MM.1S (cell line): ENCODE measurements at regions not wholly inside any gene's neighbourhood (a gene's known extent, or its start where the extent isn't known, plus 50 kb on each side); places are given as distances from the start of the nearest gene placed in this dataset.

Source experiments
- EZH2 ChIP-seq: fragments of 300-600 bp; sonication (generic); optimal IDR thresholded peaks from 2 replicates; pipeline ENCODE3; 2017; ENCODE audit warnings: low read depth, mild to moderate bottlenecking, antibody characterized with exemption, low read length, mixed read lengths
- EZH2phosphoT487 ChIP-seq: fragments of 300-600 bp; sonication (generic); IDR thresholded peaks from 2 replicates; pipeline ENCODE4 v1.6.1; 2018; ENCODE audit warnings: antibody characterized with exemption, low read length
- TF ChIP-seq, protein P1 (sequence below): fragments of 300-600 bp; sonication (generic); IDR thresholded peaks from 2 replicates; pipeline ENCODE4 v1.5.1; 2016; ENCODE audit warnings: antibody characterized with exemption, low read length, mixed read lengths

GRCh38 chr6:96450770-96451130 is 70.9 kb upstream of the UFL1 start:
- TF ChIP-seq, protein P1, sequence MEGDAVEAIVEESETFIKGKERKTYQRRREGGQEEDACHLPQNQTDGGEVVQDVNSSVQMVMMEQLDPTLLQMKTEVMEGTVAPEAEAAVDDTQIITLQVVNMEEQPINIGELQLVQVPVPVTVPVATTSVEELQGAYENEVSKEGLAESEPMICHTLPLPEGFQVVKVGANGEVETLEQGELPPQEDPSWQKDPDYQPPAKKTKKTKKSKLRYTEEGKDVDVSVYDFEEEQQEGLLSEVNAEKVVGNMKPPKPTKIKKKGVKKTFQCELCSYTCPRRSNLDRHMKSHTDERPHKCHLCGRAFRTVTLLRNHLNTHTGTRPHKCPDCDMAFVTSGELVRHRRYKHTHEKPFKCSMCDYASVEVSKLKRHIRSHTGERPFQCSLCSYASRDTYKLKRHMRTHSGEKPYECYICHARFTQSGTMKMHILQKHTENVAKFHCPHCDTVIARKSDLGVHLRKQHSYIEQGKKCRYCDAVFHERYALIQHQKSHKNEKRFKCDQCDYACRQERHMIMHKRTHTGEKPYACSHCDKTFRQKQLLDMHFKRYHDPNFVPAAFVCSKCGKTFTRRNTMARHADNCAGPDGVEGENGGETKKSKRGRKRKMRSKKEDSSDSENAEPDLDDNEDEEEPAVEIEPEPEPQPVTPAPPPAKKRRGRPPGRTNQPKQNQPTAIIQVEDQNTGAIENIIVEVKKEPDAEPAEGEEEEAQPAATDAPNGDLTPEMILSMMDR = no peak
- no peak for TF ChIP-seq EZH2
- TF ChIP-seq EZH2phosphoT487 = no peak
